Activated CD4-positive, CD25-positive, alpha-beta regulatory T cell treated with anti-CD3 and anti-CD28 coated beads, Interleukin-2, amount 50 U/mL, for 24 hours (primary cell): ENCODE measurements at regions not wholly inside any gene's neighbourhood (a gene's known extent, or its start where the extent isn't known, plus 50 kb on each side); places are given as distances from the start of the nearest gene placed in this dataset.
"Not testable (repeated sequence)": the region's sequence is repeated elsewhere in the genome, so short reads cannot be mapped to it uniquely, and the experiment has no call there.

Experiments
- ATAC-seq, 2 donors: fragments of 150-1000 bp; cut with Tn5 transposase; one replicate each; pipeline ENCODE4 v1.10.0; 2021; ENCODE audit warnings: mild to moderate bottlenecking in 1 of 2, moderate library complexity in 1 of 2

DNA sequence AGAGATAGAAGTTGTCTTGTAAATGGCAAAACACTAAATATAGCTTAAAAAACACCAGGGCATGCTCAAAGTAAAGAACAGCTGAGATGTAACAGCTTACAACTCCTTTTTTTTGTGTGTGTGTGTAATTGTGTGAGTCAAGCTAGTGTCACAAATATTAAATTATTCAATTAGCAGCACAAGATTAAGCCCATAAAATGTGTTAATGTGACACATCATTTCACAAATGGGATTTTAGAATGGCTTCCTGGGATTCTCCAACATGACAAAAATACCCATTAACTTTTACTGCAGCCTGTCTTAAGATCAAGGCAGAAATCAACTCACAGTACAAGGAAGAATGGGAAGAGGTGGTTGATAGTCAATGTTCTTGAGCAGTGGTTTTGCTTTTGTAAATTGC, 251.4 kb downstream of the KIF20B start:
- no peak for ATAC-seq

GRCh38 chr10:89954061-89954460, 252.7 kb downstream of the KIF20B start:
- ATAC-seq: no peak

GRCh38 chr10:89954787-89955566, 253.6 kb downstream of the KIF20B start:
- peak in 1 of 2 donors; percentile 24 for ATAC-seq

DNA sequence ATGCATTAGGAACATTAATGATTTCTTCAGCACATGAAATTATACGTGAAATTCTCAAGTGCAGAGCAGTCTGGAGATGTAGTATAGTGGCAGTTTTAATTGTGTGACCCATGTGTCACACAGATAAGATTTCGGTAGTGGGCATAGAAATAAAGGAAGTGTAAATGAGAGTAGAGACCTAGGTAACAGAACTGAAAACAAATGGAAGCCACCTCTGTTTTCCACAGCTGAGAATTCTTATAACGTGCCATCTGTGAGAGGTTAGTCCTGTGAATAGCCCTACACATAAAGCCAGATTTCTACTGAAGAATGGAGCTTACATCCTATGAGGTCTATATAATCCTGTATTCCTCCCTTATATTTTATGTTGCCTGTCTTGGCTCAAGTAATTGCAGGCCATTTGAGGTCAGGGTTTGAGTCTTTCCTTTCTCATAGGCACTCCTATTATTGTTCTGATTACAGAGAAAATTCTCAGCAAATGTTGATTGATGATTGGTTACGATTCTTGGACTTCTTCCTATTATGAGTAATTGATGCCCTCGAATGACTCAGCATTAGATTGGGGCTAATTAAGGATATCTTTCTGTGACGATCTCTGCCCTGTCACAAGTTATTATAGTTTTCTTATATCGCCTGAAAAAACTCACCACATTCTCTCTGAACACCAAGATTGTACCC, 258.2 kb downstream of the KIF20B start:
- ATAC-seq: no peak

DNA sequence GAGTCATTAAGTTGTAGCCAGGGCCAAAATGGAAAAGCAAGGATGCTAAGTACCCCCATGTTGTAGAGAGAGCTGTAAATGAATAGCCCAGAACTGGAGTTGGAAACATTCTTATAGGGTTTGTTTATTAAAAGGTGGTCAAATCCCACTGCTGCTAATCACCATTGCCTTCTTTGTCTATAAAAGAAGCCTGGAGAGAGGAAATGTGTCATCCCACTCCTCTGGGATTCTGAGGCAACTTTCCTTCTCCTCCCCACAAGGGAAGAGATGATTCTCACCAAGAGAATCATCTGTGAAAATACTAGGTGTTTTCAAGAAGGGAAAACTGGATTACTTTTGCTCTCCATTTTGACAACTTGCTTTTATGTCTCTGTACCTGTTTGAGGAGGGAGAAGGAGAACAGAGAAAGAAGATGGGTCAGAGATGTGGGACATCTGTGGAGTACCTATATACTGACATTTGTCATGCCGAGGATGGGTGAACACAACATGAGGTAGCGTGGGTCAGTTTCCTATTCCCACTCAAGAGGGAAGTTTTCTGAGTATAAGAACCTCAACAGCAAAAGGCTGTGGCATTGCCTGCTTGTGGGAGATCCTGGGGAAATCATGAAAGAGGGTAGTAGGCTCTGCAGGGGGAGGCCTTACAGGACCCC, 262.2 kb downstream of the KIF20B start:
- no peak for ATAC-seq

DNA sequence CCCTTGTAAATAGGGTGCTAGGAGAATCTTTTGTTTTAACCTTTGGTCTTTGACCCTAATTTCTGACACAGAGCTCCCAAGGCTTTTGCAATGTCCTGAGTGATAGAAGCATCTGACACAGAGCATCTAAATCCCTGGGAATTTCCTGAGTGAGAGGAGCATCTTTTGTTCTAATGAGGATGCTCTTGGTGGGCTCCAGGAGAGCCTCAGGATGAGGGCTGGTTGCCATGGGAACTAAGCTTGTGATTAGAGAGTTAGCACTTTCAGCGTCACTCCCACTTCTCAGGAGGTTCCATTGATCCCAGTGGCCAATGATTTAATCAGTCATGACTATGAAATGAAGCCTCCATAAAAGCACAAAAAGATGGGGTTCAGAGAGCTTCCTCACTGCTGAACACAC, 264.8 kb downstream of the KIF20B start:
- ATAC-seq: no peak

GRCh38 chr10:89973326-89973725, 271.9 kb downstream of the KIF20B start:
- ATAC-seq: no peak

DNA sequence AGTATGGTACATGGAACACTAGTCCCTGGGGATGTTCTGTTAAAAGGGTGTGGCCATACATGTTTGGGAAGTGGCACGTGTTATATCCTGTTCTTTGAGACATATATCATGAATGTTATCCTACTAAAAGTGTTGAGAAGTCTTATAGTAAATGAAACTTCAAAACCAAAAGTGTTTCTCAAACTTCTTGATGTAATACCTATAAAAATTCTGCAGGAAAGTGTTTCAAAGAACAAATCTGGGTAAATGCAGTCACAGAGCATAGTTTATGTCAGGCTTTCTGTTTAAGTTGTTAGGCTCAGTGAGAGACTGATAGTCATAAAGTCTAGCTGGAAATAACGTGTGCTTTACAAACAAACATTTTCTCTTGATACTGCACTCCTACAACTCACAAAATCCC, 273.7 kb downstream of the KIF20B start:
- ATAC-seq: no peak

GRCh38 chr10:89975771-89976170, 274.4 kb downstream of the KIF20B start:
- no peak for ATAC-seq

DNA sequence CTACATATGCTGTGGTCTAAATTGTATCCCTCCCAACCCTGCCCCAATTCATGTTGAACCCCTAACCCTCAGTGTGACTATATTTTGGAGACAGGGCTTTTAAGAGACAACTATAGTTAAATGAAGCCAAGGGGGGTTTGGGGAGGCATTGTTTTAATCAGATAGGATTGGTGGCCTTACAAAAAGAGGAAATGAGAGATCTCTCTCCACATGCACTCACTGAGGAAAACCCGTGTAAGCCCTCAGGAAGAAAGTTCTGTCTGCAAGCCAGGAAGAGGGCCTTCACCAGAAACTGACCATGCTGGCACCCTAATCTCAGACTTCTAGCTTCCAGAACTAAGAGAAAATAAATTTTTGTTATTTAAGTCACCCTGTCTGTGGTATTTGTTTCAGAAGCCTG, 276.7 kb downstream of the KIF20B start:
- ATAC-seq: no peak

GRCh38 chr10:89979726-89980125, 278.3 kb downstream of the KIF20B start:
- ATAC-seq: no peak

DNA sequence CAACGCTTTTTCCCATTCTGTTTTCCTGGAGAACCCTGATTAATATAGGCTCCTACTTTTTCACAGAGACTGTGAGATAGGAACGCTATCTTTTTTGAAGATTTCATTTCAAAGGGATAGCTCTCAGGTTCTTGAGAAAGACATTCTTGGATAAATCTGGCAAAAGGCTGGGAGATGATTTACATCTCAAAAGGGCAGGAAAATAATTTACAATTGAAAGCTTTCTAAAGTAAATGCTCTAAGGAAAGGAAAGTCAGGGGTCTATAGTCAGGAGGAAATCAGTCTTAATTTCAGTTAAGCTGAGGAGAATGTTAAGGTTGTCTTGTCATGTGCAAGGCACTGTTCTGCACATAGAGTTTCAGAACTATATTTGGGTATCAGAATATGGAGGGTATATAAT, 278.8 kb downstream of the KIF20B start:
- ATAC-seq: no peak

DNA sequence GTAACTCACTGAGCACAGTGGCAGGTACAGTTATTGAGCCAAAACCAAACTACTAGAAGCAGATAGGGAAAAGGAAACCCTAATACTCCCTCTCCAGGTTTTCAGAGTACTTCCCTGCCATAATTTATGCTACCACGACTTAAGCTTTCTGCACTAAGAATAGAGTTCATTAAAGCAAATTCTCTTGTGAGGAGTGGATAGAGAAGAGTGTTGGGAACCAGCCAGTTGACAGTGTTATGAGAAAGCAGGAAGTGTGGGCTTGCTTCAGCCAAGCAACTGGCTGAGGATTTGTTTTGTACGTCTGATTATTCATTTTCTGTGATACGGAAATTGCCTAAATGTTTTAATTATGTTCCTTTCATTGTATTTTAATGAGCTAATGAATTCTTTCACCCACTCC, 280.5 kb downstream of the KIF20B start:
- ATAC-seq: no peak

- no peak for ATAC-seq
Observed at GRCh38 chr10:89985446-89985845, 284.1 kb downstream of the KIF20B start.

DNA sequence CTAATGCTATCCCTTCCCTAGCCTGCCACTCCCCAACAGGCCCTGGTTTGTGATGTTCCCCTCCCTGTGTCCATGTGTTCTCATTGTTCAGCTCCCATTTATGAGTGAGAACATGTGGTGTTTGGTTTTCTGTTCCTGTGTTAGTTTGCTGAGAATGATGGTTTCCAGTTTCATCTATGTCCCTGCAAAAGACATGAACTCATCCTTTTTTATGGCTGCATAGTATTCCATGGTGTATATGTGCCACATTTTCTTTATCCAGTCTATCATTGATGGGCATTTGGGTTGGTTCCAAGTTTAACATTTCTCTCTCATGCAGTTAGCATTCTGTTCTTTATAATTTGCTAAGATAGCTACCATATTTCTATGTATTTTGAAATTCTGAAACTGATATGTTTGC, 287.0 kb downstream of the KIF20B start:
- ATAC-seq: not testable (repeated sequence)

DNA sequence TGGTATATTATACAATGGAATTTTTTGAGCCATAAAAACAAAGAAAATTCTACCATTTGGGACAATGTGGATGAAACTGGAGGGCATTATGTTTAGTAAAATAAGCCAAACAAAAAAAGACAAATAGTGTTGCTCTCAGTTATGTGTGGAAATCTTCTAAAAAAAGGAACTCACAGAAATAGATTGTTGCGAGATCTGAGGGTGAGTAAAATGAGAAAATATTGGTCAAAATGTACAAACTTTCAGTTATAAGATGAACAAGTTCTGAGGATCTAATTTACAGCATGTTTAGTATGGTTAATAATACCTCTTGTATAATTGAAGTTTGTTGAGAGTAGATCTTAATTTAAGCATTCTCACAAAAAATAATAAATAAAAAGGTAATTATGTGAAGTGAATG, 291.2 kb downstream of the KIF20B start:
- ATAC-seq: no peak

GRCh38 chr10:90007226-90007625, 305.8 kb downstream of the KIF20B start:
- no peak for ATAC-seq

- ATAC-seq: not testable (repeated sequence)
Observed at GRCh38 chr10:90011281-90011680, 309.9 kb downstream of the KIF20B start.

- ATAC-seq: no peak
Observed at GRCh38 chr10:90018819-90019218, 317.4 kb downstream of the KIF20B start.

GRCh38 chr10:90020506-90020905, 319.1 kb downstream of the KIF20B start:
- no peak for ATAC-seq

GRCh38 chr10:90023950-90024349, 322.6 kb downstream of the KIF20B start:
- ATAC-seq: no peak

DNA sequence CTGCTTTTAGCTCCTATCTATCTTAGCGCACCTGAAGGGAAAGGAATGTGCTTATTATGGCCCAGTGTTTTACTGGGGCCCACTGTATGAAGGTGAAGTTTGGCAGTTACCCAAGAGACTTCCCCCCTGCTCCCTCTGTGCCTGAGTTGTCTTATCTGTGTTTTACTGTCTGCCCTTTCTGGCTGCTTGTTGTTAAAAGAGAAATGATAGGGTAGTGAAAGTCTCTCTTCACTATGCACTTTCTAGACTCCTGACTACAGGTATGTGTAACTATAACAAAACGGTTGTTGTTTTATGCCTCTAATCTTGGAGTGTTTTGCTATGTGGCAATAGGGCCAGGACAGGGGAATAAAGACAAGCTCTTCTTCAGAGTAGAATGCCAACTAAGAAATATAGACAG, 326.9 kb downstream of the KIF20B start:
- no peak for ATAC-seq

DNA sequence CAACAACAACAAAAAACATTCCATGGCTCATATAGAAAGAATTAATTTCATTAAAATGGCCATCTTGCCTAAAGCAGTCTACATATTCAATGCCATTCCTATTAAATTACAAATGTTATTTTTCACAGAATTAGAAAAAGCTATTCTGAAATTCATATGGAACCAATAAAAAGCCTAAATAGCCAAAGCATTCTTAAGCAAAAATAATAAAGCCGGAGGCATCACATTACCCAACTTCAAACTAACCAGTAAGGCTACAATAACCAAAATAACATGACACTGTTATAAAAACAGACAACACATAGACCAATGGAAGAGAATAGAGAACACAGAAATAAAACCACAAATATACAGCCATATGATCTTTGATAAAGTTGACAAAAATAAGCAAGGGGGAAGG, 330.4 kb downstream of the KIF20B start:
- no peak for ATAC-seq

DNA sequence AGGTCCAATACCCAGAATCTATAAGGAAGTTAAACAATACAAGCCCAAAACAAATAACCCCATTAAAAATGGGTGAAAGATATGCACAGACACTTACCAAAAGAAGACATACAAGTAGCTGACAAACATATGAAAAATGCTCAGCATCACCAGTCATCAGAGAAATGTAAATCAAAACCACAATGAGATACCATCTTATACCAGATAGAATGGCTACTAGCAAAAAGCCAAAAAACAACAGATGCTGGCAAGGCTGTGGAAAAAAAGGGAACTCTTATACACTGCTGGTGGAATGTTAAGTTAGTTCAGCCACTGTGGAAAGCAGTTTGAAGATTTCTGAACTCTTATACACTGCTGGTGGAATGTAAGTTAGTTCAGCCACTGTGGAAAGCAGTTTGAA, 331.1 kb downstream of the KIF20B start:
- no peak for ATAC-seq
